Sigmoid colon (tissue), 6 donors: ENCODE measurements at regions not wholly inside any gene's neighbourhood (a gene's known extent, or its start where the extent isn't known, plus 50 kb on each side); places are given as distances from the start of the nearest gene placed in this dataset.

ENCODE experiments used
- DNase-seq: peaks from one replicate; pipeline ENCODE4 v3.0.0-alpha.2; 2019
- H3K27ac ChIP-seq, 4 donors: fragments of 200-600 bp; sonication (generic); one replicate each; pipeline ENCODE4 v1.5.1; 2016 to 2019; ENCODE audit warnings: mild to moderate bottlenecking in 1 of 4
- H3K27me3 ChIP-seq, 3 donors: fragments of 200-600 bp; sonication (generic); one replicate each; pipeline ENCODE4 v1.5.1; 2019; ENCODE audit warnings: mild to moderate bottlenecking in 1 of 3
- H3K36me3 ChIP-seq, 4 donors: fragments of 200-600 bp; sonication (generic); one replicate each; pipeline ENCODE4 v1.5.1; 2016 to 2019
- H3K4me1 ChIP-seq, 4 donors: fragments of 200-600 bp; sonication (generic); one replicate each; pipeline ENCODE4 v1.5.1; 2017 to 2019
- H3K4me3 ChIP-seq, 4 donors: fragments of 200-600 bp; sonication (generic); one replicate each; pipeline ENCODE4 v1.5.1; 2017 to 2019; ENCODE audit warnings: mild to moderate bottlenecking in 2 of 4, moderate library complexity in 1 of 4
- H3K9me3 ChIP-seq, 4 donors: fragments of 200-600 bp in 3 of 4; sonication (generic) in 3 of 4; one replicate each; pipeline versions ENCODE4 v1.5.1 to v1.6.1; 2013 to 2019
- EP300 ChIP-seq, 4 donors: sonication (generic); formaldehyde crosslinking; IDR thresholded peaks; one replicate each; pipeline ENCODE4 v1.6.1; 2017; ENCODE audit warnings: antibody characterized with exemption in 4 of 4
- POLR2A ChIP-seq, 2 donors: fragments of 450-650 bp; IDR thresholded peaks; one replicate each; pipeline ENCODE4 v1.6.1; 2016; ENCODE audit warnings: antibody characterized with exemption in 2 of 2, mild to moderate bottlenecking in 2 of 2, moderate library complexity in 2 of 2
- POLR2AphosphoS5 ChIP-seq, 4 donors: sonication (generic); formaldehyde crosslinking; IDR thresholded peaks; one replicate each; pipeline ENCODE4 v1.6.1; 2017; ENCODE audit warnings: antibody characterized with exemption in 4 of 4
- WGBS, 2 donors: extraction: QIAGEN DNeasy Blood & Tissue Kit; methylation state at CpG; one replicate each; pipeline ENCODE4 v1.1.7; 2013; 5-methylcytosine and 5-hydroxymethylcytosine counted together
- intact Hi-C: fragments of 100-400 bp; cut with DNase I; formaldehyde crosslinking; loops from one replicate; pipeline ENCODE4 v1.15.1; 2023
- TF ChIP-seq, protein P1 (sequence below), 4 experiments: fragments of 450-650 bp in 3 of 4; fragments of 200-600 bp in 1 of 4; IDR thresholded peaks; one replicate each; pipeline ENCODE4 v1.5.1; 2016 to 2019; ENCODE audit warnings: antibody characterized with exemption in 4 of 4, mild to moderate bottlenecking in 3 of 4, moderate library complexity in 2 of 4
- donor health status: healthy with polysubstance abuse.
- donor health status: healthy.

DNA sequence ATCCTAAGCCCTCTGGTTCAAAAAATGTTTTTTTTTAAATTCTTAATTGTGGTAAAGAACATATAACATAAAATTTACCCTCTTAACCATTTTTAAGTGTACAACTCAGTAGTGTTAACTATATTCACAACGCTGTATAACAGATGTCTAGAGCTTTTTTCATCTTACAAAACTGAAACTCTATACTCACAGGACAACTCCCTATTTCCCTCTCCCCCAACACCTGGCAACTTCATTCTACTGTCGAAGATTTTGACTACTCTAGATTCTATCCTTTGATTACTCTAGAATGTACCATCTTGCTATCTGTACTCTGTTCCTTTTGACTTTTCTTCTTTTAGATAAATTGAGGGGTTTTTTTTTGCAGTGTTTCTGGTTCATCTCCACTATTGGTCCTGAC lies 200.4 kb downstream of the KLF12 start:
- H3K27ac ChIP-seq = no peak overlapping the region
- no peaks in the 10 kb centered on the region for H3K4me1 ChIP-seq
- H3K9me3 ChIP-seq = no peaks in the 10 kb centered on the region
- H3K4me3 ChIP-seq = no peak overlapping the region
- DNase-seq = no peak
- 88 to 91% methylated on average over 2 of the region's 2 CpGs for WGBS, 2 donors
- no peaks in the 10 kb centered on the region for H3K36me3 ChIP-seq
- TF ChIP-seq POLR2AphosphoS5 (IDR thresholded peaks at IDR 0.05) = no peak
- TF ChIP-seq EP300 (IDR thresholded peaks at IDR 0.05) = no peak
- TF ChIP-seq, protein P1, sequence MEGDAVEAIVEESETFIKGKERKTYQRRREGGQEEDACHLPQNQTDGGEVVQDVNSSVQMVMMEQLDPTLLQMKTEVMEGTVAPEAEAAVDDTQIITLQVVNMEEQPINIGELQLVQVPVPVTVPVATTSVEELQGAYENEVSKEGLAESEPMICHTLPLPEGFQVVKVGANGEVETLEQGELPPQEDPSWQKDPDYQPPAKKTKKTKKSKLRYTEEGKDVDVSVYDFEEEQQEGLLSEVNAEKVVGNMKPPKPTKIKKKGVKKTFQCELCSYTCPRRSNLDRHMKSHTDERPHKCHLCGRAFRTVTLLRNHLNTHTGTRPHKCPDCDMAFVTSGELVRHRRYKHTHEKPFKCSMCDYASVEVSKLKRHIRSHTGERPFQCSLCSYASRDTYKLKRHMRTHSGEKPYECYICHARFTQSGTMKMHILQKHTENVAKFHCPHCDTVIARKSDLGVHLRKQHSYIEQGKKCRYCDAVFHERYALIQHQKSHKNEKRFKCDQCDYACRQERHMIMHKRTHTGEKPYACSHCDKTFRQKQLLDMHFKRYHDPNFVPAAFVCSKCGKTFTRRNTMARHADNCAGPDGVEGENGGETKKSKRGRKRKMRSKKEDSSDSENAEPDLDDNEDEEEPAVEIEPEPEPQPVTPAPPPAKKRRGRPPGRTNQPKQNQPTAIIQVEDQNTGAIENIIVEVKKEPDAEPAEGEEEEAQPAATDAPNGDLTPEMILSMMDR (IDR thresholded peaks at IDR 0.05) = no peak
- TF ChIP-seq POLR2A (IDR thresholded peaks at IDR 0.05) = no peak
- intact Hi-C loops = no loop called here
- no peaks in the 10 kb centered on the region for H3K27me3 ChIP-seq

DNA sequence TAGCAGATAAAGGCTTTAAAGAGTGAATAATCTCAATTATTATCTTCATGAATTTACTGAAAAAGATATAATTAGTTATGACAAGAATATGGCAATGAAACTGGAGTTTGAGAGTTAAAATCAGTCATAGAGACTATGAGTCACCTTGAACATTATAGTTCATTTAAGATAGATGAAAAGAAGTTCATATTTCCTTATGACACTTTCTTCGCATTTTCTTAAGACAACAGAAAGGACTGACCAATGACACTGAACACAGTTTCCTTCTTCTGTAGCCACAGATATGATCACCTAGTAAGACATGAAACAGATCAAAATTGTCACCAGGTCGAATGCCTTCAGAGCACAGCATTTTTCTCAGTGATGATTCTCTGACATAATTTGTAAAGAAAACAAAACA lies 202.1 kb downstream of the KLF12 start:
- Histone ChIP-seq H3K9me3 (no peaks in the 10 kb centered on the region), H3K4me3 (no peak overlapping the region), H3K36me3 (no peaks in the 10 kb centered on the region), H3K27me3 (no peaks in the 10 kb centered on the region), H3K4me1 (no peaks in the 10 kb centered on the region), H3K27ac (no peak overlapping the region)
- 32 to 57% methylated on average over 2 of the region's 2 CpGs for WGBS, 2 donors
- TF ChIP-seq POLR2AphosphoS5 (IDR thresholded peaks at IDR 0.05) (no peak), POLR2A (IDR thresholded peaks at IDR 0.05) (no peak), EP300 (IDR thresholded peaks at IDR 0.05) (no peak)
- DNase-seq = no peak
- intact Hi-C loops = no loop called here

DNA sequence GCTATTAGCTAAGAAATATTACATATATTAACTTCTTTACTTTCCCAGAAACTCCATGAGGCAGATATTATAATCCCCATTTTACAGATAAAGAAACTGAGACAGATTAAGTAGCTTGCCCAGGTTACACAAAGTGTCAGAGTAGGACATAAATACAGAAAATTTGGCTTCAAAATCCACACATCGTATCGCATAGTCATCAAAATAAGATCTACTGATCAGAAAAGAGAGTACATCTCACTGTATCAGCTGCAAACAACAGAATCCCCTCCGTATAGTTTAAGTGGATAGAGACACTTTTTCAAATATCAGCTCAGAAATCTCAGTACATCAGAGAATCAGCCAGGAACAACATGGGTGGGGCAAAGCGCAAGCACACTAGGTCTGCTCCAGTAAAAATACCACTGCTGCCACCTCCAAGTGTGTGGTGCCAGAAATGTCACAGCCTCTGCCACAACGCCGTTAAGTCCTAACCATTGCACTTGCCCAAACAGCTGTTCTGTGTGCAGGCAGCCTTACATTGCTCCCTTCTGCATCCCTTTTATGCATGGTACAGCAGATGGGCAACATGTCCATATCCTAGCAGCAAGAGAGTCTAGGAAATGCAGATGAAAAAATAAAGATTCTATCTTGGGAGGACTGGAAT lies 204.8 kb downstream of the KLF12 start:
- Histone ChIP-seq H3K4me1 (no peaks in the 10 kb centered on the region), H3K36me3 (no peaks in the 10 kb centered on the region), H3K27me3 (no peaks in the 10 kb centered on the region), H3K9me3 (no peaks in the 10 kb centered on the region), H3K4me3 (no peak overlapping the region), H3K27ac (no peak overlapping the region)
- intact Hi-C loops = no loop called here
- 96 to 97% methylated on average over 6 of the region's 6 CpGs for WGBS, 2 donors
- TF ChIP-seq POLR2A (IDR thresholded peaks at IDR 0.05) (no peak), POLR2AphosphoS5 (IDR thresholded peaks at IDR 0.05) (no peak), EP300 (IDR thresholded peaks at IDR 0.05) (no peak)
- TF ChIP-seq, protein P1 (IDR thresholded peaks at IDR 0.05) = no peak
- no peak for DNase-seq

DNA sequence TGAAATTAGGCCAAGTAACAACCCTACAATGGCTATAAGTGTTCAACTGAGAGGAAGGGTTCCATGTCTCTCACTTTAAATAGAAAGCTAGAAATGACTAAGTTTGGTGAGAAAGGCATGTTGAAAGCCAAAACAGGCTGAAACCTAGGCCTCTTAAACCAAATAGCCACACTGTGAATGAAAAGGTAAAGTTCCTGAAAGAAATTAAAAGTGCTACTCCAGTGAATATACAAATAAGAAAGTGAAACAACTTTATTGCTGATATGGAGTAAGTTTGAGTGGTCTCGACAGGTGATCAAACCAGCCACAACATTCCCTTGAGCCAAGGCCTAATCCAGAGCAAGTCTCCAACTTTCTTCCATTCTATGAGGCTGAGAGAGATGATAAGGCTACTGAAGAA lies 209.6 kb downstream of the KLF12 start:
- Histone ChIP-seq H3K4me3 (no peak overlapping the region), H3K4me1 (no peaks in the 10 kb centered on the region), H3K27ac (no peak overlapping the region), H3K9me3 (no peaks in the 10 kb centered on the region), H3K27me3 (no peaks in the 10 kb centered on the region), H3K36me3 (no peaks in the 10 kb centered on the region)
- 61 to 76% methylated on average over 1 of the region's 1 CpG for WGBS, 2 donors
- intact Hi-C loops = no loop called here
- TF ChIP-seq, protein P1 (IDR thresholded peaks at IDR 0.05) = no peak
- TF ChIP-seq POLR2A (IDR thresholded peaks at IDR 0.05) (no peak), POLR2AphosphoS5 (IDR thresholded peaks at IDR 0.05) (no peak), EP300 (IDR thresholded peaks at IDR 0.05) (no peak)
- DNase-seq = no peak

DNA sequence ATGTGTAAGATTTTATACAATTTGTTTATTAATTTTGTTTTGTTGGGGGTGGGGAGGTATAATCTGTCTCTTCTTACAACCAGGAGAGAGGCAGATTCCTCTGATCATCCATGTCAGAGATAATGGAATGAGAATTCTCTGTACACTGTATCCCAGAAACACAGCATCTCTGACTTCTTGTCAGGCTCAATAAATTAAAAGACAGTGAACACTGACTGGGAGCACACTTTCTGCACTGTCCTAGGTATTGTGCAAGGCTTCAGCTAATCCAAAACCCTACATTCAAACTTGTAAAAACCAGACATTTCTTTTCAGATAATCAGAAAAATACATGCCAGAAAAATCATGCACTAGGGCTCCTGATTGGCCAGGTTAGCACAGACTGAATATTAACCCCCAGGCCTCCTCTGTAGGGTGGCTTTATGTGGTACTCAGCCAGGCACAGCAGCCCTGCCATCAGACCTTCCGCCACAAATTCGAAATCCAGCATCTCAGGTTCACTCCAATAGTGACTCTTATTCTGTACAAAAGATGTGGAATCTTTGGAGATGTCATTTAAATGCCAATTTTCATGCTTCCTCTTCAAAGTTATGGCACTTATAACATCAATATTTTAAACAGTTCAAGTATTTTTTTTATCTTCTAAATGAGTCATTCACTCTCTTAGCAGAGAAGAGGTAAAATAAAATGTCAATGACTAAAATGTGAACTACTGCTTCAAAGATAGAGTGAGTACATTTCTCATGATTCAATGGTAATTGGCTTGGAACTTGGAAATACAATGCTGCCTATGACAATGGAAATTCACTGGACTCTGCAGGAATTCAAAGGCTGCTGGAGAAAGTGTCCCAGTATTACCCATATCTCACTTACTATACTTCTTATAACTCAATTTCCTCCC lies 211.5 kb downstream of the KLF12 start:
- Histone ChIP-seq H3K36me3 (no peaks in the 10 kb centered on the region), H3K27me3 (no peaks in the 10 kb centered on the region), H3K4me3 (no peak overlapping the region), H3K27ac (no peak overlapping the region), H3K4me1 (no peaks in the 10 kb centered on the region), H3K9me3 (no peaks in the 10 kb centered on the region)
- TF ChIP-seq EP300 (IDR thresholded peaks at IDR 0.05) (no peak), POLR2AphosphoS5 (IDR thresholded peaks at IDR 0.05) (no peak), POLR2A (IDR thresholded peaks at IDR 0.05) (no peak)
- TF ChIP-seq, protein P1 (IDR thresholded peaks at IDR 0.05) = no peak
- intact Hi-C loops = no loop called here
- WGBS, 2 donors = 94 to 95% methylated on average over 2 of the region's 2 CpGs
- no peak for DNase-seq
